GM18511 (cell line): ENCODE measurements at regions not wholly inside any gene's neighbourhood (a gene's known extent, or its start where the extent isn't known, plus 50 kb on each side); places are given as distances from the start of the nearest gene placed in this dataset.

Experiments
- ATAC-seq: cut with Tn5 transposase; IDR thresholded peaks from one replicate; pipeline ENCODE4 v1.9.1; 2021; ENCODE audit warnings: mild to moderate bottlenecking, moderate library complexity; ENCODE audit not compliant: unreplicated experiment

- ATAC-seq: no peak
Observed at GRCh38 chr15:38042707-38043445, 108.4 kb downstream of the TMCO5A start.

- no peak for ATAC-seq
Observed at GRCh38 chr15:38046257-38047051, 112.0 kb downstream of the TMCO5A start.

GRCh38 chr15:38048001-38048455 lies 113.6 kb downstream of the TMCO5A start:
- peak; percentile 85 for ATAC-seq

- ATAC-seq: no peak
Observed at GRCh38 chr15:38049891-38050290, 115.5 kb downstream of the TMCO5A start.

GRCh38 chr15:38050529-38051448 lies 116.3 kb downstream of the TMCO5A start:
- no peak for ATAC-seq

GRCh38 chr15:38053205-38053604 lies 118.8 kb downstream of the TMCO5A start:
- ATAC-seq: no peak

GRCh38 chr15:38053776-38054175 lies 119.3 kb downstream of the TMCO5A start:
- no peak for ATAC-seq

- no peak for ATAC-seq
Observed at GRCh38 chr15:38054488-38054887, 120.0 kb downstream of the TMCO5A start.

GRCh38 chr15:38058596-38059075 lies 124.2 kb downstream of the TMCO5A start:
- ATAC-seq: no peak

- no peak for ATAC-seq
Observed at GRCh38 chr15:38059665-38060064, 125.2 kb downstream of the TMCO5A start.

GRCh38 chr15:38061856-38062649 lies 127.6 kb downstream of the TMCO5A start:
- ATAC-seq: no peak

- ATAC-seq: no peak
Observed at GRCh38 chr15:38062696-38063095, 128.3 kb downstream of the TMCO5A start.

- no peak for ATAC-seq
Observed at GRCh38 chr15:38065721-38066345, 131.4 kb downstream of the TMCO5A start.

GRCh38 chr15:38066612-38067011 lies 132.2 kb downstream of the TMCO5A start:
- no peak for ATAC-seq

- ATAC-seq: peak; percentile 78
Observed at GRCh38 chr15:38068626-38069391, 134.4 kb downstream of the TMCO5A start.

GRCh38 chr15:38069511-38070011 lies 135.1 kb downstream of the TMCO5A start:
- ATAC-seq: no peak

GRCh38 chr15:38070778-38071177 lies 136.3 kb downstream of the TMCO5A start:
- ATAC-seq: no peak

GRCh38 chr15:38071211-38071972 lies 137.0 kb downstream of the TMCO5A start:
- no peak for ATAC-seq
